ENCODE measurements at regions not wholly inside any gene's neighbourhood (a gene's known extent, or its start where the extent isn't known, plus 50 kb on each side); places are given as distances from the start of the nearest gene placed in this dataset.

DNA sequence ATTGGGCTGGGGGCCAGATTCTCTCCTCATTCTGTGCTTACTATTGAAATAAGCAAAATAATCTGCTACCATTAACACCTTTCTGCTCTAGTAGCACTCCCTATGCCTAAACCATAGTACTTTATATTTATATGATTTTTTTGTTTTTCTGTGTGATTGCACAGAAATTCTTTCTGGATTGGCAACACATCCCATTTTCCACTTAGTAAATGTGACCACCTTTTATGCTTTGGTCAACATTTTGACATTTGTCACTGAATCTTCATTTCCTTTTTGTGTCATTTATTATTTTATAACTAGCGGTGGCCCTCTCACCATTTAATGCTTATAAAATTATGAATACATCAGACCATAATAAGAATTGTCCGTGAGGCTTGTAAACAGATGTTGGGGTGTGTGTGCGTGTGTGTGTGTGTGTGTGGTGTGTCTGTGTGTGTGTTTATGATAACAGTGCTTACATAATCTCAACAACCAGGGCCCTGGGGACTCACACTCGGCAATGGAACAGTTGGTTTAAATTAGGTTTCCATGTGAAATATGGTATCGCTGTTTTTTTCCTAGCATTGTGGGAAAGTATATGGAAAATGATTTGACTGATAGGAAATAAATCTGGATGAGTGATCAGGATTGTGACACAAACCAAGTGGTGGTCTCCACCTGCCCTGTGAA lies 138.9 kb downstream of the NOC3L start:
- ATAC-seq (no peak), DNase-seq (ENCODE audit: low spot score) (no peak)
- Mint-ChIP-seq H3K27ac (no peak overlapping the region), H3K9me3 (no peaks in the 10 kb centered on the region), H3K4me3 (no peak overlapping the region), H3K4me1 (no peaks in the 10 kb centered on the region; the same call in 2 of the 3 replicates), H3K27me3 (ENCODE audit: insufficient read depth, low read depth, poor library complexity) (peaks cover 6% of the 10 kb centered on the region), H3K36me3 (ENCODE audit: low read depth) (no peaks in the 10 kb centered on the region)
- Histone ChIP-seq H3K79me2 (replicated peaks; ENCODE audit: insufficient read depth) (no peaks in the 10 kb centered on the region), H2AFZ (no peak overlapping the region), H3K27ac (ENCODE audit: low read depth) (no peak overlapping the region), H3K36me3 (ENCODE audit: insufficient read depth) (no peaks in the 10 kb centered on the region), H3K9me2 (ENCODE audit: insufficient read depth) (no peaks in the 10 kb centered on the region), H3K4me3 (no peak overlapping the region), H4K20me1 (replicated peaks; ENCODE audit: insufficient read depth) (no peaks in the 10 kb centered on the region), H3K27me3 (ENCODE audit: insufficient read depth) (no peaks in the 10 kb centered on the region), H3K4me1 (ENCODE audit: insufficient read depth) (no peaks in the 10 kb centered on the region; the same call in 1 of the 2 replicates), H3K4me2 (no peak overlapping the region), H3F3A (replicated peaks; ENCODE audit: low read depth) (no peaks in the 10 kb centered on the region)
- no peak for TF ChIP-seq NANOG (IDR thresholded peaks at IDR 0.05; ENCODE audit: borderline replicate concordance)
- TF ChIP-seq EZH2phosphoT487 (IDR thresholded peaks at IDR 0.05; ENCODE audit: unreplicated experiment) = no peak
- TF ChIP-seq, protein P1, sequence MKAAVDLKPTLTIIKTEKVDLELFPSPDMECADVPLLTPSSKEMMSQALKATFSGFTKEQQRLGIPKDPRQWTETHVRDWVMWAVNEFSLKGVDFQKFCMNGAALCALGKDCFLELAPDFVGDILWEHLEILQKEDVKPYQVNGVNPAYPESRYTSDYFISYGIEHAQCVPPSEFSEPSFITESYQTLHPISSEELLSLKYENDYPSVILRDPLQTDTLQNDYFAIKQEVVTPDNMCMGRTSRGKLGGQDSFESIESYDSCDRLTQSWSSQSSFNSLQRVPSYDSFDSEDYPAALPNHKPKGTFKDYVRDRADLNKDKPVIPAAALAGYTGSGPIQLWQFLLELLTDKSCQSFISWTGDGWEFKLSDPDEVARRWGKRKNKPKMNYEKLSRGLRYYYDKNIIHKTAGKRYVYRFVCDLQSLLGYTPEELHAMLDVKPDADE (IDR thresholded peaks at IDR 0.05) = no peak
- TF ChIP-seq, protein P2, sequence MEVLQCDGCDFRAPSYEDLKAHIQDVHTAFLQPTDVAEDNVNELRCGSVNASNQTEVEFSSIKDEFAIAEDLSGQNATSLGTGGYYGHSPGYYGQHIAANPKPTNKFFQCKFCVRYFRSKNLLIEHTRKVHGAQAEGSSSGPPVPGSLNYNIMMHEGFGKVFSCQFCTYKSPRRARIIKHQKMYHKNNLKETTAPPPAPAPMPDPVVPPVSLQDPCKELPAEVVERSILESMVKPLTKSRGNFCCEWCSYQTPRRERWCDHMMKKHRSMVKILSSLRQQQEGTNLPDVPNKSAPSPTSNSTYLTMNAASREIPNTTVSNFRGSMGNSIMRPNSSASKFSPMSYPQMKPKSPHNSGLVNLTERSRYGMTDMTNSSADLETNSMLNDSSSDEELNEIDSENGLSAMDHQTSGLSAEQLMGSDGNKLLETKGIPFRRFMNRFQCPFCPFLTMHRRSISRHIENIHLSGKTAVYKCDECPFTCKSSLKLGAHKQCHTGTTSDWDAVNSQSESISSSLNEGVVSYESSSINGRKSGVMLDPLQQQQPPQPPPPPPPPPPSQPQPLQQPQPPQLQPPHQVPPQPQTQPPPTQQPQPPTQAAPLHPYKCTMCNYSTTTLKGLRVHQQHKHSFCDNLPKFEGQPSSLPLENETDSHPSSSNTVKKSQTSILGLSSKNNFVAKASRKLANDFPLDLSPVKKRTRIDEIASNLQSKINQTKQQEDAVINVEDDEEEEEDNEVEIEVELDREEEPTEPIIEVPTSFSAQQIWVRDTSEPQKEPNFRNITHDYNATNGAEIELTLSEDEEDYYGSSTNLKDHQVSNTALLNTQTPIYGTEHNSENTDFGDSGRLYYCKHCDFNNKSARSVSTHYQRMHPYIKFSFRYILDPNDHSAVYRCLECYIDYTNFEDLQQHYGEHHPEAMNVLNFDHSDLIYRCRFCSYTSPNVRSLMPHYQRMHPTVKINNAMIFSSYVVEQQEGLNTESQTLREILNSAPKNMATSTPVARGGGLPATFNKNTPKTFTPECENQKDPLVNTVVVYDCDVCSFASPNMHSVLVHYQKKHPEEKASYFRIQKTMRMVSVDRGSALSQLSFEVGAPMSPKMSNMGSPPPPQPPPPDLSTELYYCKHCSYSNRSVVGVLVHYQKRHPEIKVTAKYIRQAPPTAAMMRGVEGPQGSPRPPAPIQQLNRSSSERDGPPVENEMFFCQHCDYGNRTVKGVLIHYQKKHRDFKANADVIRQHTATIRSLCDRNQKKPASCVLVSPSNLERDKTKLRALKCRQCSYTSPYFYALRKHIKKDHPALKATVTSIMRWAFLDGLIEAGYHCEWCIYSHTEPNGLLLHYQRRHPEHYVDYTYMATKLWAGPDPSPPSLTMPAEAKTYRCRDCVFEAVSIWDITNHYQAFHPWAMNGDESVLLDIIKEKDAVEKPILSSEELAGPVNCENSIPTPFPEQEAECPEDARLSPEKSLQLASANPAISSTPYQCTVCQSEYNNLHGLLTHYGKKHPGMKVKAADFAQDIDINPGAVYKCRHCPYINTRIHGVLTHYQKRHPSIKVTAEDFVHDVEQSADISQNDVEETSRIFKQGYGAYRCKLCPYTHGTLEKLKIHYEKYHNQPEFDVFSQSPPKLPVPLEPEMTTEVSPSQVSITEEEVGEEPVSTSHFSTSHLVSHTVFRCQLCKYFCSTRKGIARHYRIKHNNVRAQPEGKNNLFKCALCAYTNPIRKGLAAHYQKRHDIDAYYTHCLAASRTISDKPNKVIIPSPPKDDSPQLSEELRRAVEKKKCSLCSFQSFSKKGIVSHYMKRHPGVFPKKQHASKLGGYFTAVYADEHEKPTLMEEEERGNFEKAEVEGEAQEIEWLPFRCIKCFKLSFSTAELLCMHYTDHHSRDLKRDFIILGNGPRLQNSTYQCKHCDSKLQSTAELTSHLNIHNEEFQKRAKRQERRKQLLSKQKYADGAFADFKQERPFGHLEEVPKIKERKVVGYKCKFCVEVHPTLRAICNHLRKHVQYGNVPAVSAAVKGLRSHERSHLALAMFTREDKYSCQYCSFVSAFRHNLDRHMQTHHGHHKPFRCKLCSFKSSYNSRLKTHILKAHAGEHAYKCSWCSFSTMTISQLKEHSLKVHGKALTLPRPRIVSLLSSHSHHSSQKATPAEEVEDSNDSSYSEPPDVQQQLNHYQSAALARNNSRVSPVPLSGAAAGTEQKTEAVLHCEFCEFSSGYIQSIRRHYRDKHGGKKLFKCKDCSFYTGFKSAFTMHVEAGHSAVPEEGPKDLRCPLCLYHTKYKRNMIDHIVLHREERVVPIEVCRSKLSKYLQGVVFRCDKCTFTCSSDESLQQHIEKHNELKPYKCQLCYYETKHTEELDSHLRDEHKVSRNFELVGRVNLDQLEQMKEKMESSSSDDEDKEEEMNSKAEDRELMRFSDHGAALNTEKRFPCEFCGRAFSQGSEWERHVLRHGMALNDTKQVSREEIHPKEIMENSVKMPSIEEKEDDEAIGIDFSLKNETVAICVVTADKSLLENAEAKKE (CRISPR knock-in tag; IDR thresholded peaks at IDR 0.05) = no peak
- no peak for TF ChIP-seq CREB1 (CRISPR knock-in tag; IDR thresholded peaks at IDR 0.05; ENCODE audit: low read depth)
- TF ChIP-seq STAT1 (IDR thresholded peaks at IDR 0.05; ENCODE audit: unreplicated experiment) = no peak
- TF ChIP-seq, protein P3, sequence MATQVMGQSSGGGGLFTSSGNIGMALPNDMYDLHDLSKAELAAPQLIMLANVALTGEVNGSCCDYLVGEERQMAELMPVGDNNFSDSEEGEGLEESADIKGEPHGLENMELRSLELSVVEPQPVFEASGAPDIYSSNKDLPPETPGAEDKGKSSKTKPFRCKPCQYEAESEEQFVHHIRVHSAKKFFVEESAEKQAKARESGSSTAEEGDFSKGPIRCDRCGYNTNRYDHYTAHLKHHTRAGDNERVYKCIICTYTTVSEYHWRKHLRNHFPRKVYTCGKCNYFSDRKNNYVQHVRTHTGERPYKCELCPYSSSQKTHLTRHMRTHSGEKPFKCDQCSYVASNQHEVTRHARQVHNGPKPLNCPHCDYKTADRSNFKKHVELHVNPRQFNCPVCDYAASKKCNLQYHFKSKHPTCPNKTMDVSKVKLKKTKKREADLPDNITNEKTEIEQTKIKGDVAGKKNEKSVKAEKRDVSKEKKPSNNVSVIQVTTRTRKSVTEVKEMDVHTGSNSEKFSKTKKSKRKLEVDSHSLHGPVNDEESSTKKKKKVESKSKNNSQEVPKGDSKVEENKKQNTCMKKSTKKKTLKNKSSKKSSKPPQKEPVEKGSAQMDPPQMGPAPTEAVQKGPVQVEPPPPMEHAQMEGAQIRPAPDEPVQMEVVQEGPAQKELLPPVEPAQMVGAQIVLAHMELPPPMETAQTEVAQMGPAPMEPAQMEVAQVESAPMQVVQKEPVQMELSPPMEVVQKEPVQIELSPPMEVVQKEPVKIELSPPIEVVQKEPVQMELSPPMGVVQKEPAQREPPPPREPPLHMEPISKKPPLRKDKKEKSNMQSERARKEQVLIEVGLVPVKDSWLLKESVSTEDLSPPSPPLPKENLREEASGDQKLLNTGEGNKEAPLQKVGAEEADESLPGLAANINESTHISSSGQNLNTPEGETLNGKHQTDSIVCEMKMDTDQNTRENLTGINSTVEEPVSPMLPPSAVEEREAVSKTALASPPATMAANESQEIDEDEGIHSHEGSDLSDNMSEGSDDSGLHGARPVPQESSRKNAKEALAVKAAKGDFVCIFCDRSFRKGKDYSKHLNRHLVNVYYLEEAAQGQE (IDR thresholded peaks at IDR 0.05; ENCODE audit: unreplicated experiment) = no peak
- TF ChIP-seq ZNF331 (CRISPR knock-in tag; IDR thresholded peaks at IDR 0.05; ENCODE audit: low read depth) = no peak
- no peak for TF ChIP-seq EZH2 (IDR thresholded peaks at IDR 0.05; ENCODE audit: low read depth, unreplicated experiment)
- TF ChIP-seq, protein P4, sequence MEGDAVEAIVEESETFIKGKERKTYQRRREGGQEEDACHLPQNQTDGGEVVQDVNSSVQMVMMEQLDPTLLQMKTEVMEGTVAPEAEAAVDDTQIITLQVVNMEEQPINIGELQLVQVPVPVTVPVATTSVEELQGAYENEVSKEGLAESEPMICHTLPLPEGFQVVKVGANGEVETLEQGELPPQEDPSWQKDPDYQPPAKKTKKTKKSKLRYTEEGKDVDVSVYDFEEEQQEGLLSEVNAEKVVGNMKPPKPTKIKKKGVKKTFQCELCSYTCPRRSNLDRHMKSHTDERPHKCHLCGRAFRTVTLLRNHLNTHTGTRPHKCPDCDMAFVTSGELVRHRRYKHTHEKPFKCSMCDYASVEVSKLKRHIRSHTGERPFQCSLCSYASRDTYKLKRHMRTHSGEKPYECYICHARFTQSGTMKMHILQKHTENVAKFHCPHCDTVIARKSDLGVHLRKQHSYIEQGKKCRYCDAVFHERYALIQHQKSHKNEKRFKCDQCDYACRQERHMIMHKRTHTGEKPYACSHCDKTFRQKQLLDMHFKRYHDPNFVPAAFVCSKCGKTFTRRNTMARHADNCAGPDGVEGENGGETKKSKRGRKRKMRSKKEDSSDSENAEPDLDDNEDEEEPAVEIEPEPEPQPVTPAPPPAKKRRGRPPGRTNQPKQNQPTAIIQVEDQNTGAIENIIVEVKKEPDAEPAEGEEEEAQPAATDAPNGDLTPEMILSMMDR (conservative IDR thresholded peaks at IDR 0.05; ENCODE audit: low read depth in 2 of 2) = no peak
- no peak for TF ChIP-seq ZNF114 (CRISPR knock-in tag; IDR thresholded peaks at IDR 0.05)
- no peak for TF ChIP-seq POLR2AphosphoS5 (IDR thresholded peaks at IDR 0.05; ENCODE audit: low read depth)
- TF ChIP-seq JUNB (IDR thresholded peaks at IDR 0.05; ENCODE audit: unreplicated experiment) = no peak

All from GM23338 (cell line).